ENCODE measurements at regions not wholly inside any gene's neighbourhood (a gene's known extent, or its start where the extent isn't known, plus 50 kb on each side); places are given as distances from the start of the nearest gene placed in this dataset.

GRCh38 chr6:67265996-67266921, 1368.8 kb upstream of the ADGRB3 start:
- H3K4me3 ChIP-seq (ENCODE audit: low read depth, low read length), result no peak overlapping the region
- DNase-seq (ENCODE audit: low read depth, low spot score), result no peak
- ChIA-PET POLR2A (no interaction called here), CTCF (no interaction called here)
- no peak for TF ChIP-seq CTCF (IDR thresholded peaks at IDR 0.05; ENCODE audit: insufficient read depth, low read length, missing control alignments)

GRCh38 chr6:67252663-67253062, 1382.4 kb upstream of the ADGRB3 start:
- no peak for DNase-seq (ENCODE audit: low read depth, low spot score)
- H3K4me3 ChIP-seq (ENCODE audit: low read depth, low read length), result no peak overlapping the region
- POLR2A ChIA-PET, result no interaction called here
- CTCF ChIA-PET, result no interaction called here
- no peak for TF ChIP-seq CTCF (IDR thresholded peaks at IDR 0.05; ENCODE audit: insufficient read depth, low read length, missing control alignments)

GRCh38 chr6:67248077-67248476, 1387.0 kb upstream of the ADGRB3 start:
- H3K4me3 ChIP-seq (ENCODE audit: low read depth, low read length), result no peak overlapping the region
- ChIA-PET CTCF (no interaction called here), POLR2A (no interaction called here)
- no peak for DNase-seq (ENCODE audit: low read depth, low spot score)
- TF ChIP-seq CTCF (IDR thresholded peaks at IDR 0.05; ENCODE audit: insufficient read depth, low read length, missing control alignments), result no peak

GRCh38 chr6:67244037-67244436, 1391.0 kb upstream of the ADGRB3 start:
- no peak for TF ChIP-seq CTCF (IDR thresholded peaks at IDR 0.05; ENCODE audit: insufficient read depth, low read length, missing control alignments)
- no peak for DNase-seq (ENCODE audit: low read depth, low spot score)
- ChIA-PET POLR2A (no interaction called here), CTCF (no interaction called here)
- no peak overlapping the region for H3K4me3 ChIP-seq (ENCODE audit: low read depth, low read length)

- ChIA-PET CTCF (no interaction called here), POLR2A (no interaction called here)
- H3K4me3 ChIP-seq (ENCODE audit: low read depth, low read length), result no peak overlapping the region
- no peak for TF ChIP-seq CTCF (IDR thresholded peaks at IDR 0.05; ENCODE audit: insufficient read depth, low read length, missing control alignments)
- no peak for DNase-seq (ENCODE audit: low read depth, low spot score)
Observed at GRCh38 chr6:67237277-67237676, 1397.8 kb upstream of the ADGRB3 start.

GRCh38 chr6:67231092-67231491, 1404.0 kb upstream of the ADGRB3 start:
- POLR2A ChIA-PET, result no interaction called here
- no peak for DNase-seq (ENCODE audit: low read depth, low spot score)
- CTCF ChIA-PET, result no interaction called here
- H3K4me3 ChIP-seq (ENCODE audit: low read depth, low read length), result no peak overlapping the region
- TF ChIP-seq CTCF (IDR thresholded peaks at IDR 0.05; ENCODE audit: insufficient read depth, low read length, missing control alignments), result no peak

All from AG04449 (cell line).